ENCODE measurements at regions not wholly inside any gene's neighbourhood (a gene's known extent, or its start where the extent isn't known, plus 50 kb on each side); places are given as distances from the start of the nearest gene placed in this dataset.

- DNase-seq: peak; percentile 58
These were observed 50.6 kb upstream of the UQCRFS1 start for GRCh38 chr19:29263305-29264135.

GRCh38 chr19:29264897-29265296 is 51.9 kb upstream of the UQCRFS1 start:
- no peak for DNase-seq

- no peak for DNase-seq
These were observed 52.5 kb upstream of the UQCRFS1 start for GRCh38 chr19:29265436-29265835.

GRCh38 chr19:29266001-29266400 is 53.0 kb upstream of the UQCRFS1 start:
- DNase-seq: no peak

GRCh38 chr19:29266603-29267002 is 53.7 kb upstream of the UQCRFS1 start:
- DNase-seq: no peak

DNA sequence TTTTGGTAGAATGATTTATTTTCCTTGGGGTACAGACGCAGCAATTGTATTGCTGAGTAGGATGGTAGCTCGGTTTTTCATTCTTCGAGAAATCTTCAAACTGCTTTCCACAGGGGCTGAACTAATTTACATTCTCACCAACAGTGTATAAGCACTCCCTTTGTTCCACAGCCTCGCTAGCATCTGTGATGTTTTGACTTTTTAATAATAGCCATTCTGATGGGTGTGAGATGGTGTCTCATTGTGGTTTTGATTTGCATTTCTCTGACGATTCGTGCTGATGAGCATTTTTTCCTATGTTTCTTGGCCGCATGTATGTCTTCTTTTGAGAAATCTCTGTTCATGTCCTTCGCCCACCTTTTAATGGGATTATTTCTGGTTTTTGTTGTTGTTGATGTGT is 54.8 kb upstream of the UQCRFS1 start:
- no peak for DNase-seq

GRCh38 chr19:29268103-29268502 is 55.2 kb upstream of the UQCRFS1 start:
- DNase-seq: no peak

- no peak for DNase-seq
These were observed 55.9 kb upstream of the UQCRFS1 start for GRCh38 chr19:29268721-29269393.

GRCh38 chr19:29269641-29270040 is 56.7 kb upstream of the UQCRFS1 start:
- DNase-seq: no peak

GRCh38 chr19:29271341-29271740 is 58.4 kb upstream of the UQCRFS1 start:
- DNase-seq: no peak

GRCh38 chr19:29271911-29272310 is 59.0 kb upstream of the UQCRFS1 start:
- no peak for DNase-seq

GRCh38 chr19:29273000-29273640 is 60.2 kb upstream of the UQCRFS1 start:
- DNase-seq: no peak

DNA sequence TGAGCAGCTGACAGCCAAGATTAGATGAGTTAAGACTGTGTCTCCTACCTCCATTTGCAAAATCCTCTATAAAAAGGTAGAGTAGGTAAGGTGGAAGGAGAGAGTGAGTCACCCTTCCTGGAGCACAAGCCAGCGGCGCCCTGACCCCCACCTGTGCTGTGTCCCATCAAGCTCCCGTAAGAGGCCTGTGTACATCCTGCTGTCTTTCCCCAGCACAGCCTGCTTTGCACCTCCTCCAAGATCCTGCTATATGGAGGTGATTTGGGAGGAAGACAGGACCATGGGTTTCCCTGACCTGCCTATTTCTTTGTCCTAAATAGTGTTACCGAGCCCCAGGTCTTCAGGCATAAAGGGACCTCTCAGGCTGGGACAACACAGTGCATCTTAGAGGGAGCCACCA is 62.3 kb upstream of the UQCRFS1 start:
- no peak for DNase-seq

- peak; percentile 65 for DNase-seq
These were observed 64.2 kb upstream of the UQCRFS1 start for GRCh38 chr19:29277102-29277501.

DNA sequence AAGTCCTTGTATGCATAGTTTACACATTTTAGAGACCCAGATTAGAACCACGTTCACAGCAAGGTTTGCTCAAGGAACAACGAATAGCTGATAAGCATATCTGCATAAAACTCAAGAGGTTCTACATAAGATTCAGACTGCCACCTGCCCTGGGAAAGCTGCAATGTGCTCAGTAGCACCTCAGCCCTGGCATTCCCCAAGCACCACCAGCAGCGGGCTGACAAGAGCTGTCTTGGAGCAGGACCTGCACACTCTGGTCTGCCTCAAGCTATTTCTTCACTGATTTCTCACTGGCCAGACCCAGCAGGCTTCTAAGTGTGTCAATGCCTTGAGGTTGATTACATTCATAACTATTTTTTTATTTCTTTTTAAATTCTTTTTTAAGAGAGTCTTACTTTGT is 65.8 kb upstream of the UQCRFS1 start:
- no peak for DNase-seq

- no peak for DNase-seq
These were observed 70.4 kb upstream of the UQCRFS1 start for GRCh38 chr19:29283366-29283765.

- no peak for DNase-seq
These were observed 72.3 kb upstream of the UQCRFS1 start for GRCh38 chr19:29285187-29285687.

DNA sequence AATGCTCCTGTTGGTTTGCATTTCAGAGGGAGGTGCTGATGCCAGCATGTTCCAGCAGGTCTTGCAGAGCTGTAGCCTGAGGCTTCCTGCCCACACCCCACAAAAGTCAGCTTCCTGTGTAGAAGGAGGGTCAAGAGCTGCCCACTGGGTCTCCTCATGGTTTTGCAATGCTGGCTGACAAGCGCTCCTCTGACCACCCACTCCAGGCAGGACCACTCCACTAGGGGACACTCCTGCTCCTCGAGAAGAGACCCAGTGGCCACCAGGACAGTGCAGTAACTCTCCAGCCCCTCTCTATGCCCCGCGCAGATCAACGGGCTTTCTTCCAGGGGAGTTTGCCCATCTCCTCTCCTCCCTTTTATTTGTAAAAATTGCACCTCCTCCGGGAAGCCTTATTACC is 72.9 kb upstream of the UQCRFS1 start:
- DNase-seq: no peak

- DNase-seq: no peak
These were observed 74.1 kb upstream of the UQCRFS1 start for GRCh38 chr19:29287061-29287460.

- no peak for DNase-seq
These were observed 75.3 kb upstream of the UQCRFS1 start for GRCh38 chr19:29288256-29288655.

- no peak for DNase-seq
These were observed 76.1 kb upstream of the UQCRFS1 start for GRCh38 chr19:29289020-29289419.

GRCh38 chr19:29290853-29291252 is 77.9 kb upstream of the UQCRFS1 start:
- DNase-seq: no peak

DNA sequence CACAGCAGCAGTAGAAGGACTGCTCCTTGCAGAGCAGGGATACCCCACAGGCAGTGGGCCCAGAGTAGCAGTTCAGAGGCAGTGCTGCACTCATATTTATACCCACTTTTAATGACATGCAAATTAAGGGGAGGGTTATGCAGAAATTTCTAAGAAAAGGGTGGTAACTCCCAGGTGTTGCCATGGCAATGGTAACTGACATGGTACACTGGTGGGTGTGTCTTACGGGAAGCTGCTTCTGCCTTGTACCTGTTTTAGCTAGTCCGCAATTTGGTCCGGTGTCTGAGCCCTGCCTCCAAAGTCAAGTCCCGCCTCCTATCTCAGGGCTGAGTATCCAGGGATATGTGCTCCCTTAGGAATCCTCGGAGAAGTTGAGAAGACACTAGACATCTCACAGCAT is 79.2 kb upstream of the UQCRFS1 start:
- no peak for DNase-seq

DNA sequence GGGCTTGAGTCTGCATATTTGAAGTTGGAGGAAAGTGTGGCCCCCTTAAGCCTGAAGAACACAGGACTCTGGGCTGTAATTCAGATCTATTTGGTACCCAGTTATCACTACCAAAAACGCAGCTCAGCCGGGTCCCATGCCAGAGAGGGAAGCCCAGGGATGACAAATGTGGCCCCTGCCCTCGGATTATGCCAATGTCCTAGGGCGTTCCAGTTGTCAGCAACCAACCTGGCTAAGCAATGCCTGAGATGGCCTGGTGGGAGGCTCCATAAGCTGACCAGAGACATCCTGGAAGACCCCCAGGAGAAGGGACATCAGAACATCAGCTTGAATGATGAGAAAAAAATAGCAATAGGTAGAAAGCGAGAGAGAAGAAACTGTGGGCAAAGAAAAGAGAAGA is 79.6 kb upstream of the UQCRFS1 start:
- DNase-seq: no peak
